HG03342 (cell line): ENCODE measurements at regions not wholly inside any gene's neighbourhood (a gene's known extent, or its start where the extent isn't known, plus 50 kb on each side); places are given as distances from the start of the nearest gene placed in this dataset.

Experiments used
- ATAC-seq: cut with Tn5 transposase; IDR thresholded peaks from one replicate; pipeline ENCODE4 v1.9.1; 2021; ENCODE audit warnings: mild to moderate bottlenecking, moderate library complexity; ENCODE audit not compliant: unreplicated experiment

DNA sequence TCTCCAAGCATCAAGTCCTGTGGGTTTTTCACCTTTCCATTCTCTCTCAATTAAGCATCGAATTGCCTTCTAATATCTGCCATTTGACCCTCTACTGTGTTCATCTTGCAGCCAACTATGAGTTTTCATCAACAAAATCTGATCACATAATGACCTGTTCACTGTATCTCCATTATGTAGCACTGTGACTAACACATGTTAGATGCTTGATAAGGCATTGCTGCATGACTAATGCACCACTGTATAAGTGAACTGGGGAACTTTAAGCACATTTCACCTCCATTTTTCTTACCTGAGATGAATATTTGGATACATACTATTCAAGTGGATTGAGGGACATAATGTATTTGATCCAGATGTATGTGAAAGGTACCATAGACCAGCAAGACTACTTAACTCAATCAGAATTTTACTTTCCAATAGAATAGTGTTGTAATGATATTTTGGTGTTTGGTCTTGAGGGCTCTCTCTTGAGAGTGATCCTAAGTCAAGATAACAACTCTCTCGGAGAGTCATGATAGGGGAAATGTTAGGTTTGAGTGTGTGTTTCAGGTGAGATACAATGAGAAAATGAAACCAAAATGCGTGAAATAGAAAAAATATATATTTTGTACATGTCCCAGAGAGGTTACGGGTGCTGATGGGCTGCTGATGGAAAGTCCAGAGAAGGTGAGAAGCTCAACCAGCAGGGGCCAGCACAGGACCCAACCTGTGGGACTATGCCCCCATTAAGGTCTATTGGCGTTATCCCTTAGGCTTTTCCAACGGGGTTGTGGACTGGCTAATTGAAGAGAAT is 60.2 kb upstream of the HS3ST1 start:
- no peak for ATAC-seq

DNA sequence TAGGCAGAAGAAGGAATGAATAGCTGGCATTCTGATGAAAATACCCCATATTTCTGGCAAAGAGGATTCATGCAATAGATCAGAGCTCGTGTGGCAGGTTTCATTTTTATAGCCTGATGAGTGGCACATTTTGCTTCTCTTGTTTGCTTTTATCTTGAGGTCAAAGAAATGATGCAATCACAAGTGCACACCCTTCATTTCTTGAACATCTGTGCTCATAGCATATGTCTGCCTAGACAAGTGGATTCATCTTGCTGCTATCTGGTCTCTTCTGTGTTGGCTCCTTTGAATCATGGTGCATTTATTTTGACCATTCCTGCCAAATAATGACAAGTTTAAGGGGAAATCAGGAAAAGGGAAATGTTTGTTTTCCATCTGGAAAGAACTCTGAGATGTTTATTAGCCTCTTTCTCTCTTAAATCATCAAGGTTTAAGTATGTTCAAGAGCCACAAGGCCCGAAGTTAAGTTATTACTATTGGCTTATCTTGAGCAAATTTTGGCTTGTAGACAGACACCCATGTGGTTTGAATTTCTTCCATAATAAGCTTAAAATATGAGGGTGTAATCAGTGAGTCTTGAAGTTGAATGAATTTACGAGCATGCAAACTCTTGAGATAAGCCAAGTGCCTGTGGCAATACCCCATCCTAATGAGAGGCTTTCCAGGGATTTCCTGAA is 59.3 kb upstream of the HS3ST1 start:
- ATAC-seq: no peak

DNA sequence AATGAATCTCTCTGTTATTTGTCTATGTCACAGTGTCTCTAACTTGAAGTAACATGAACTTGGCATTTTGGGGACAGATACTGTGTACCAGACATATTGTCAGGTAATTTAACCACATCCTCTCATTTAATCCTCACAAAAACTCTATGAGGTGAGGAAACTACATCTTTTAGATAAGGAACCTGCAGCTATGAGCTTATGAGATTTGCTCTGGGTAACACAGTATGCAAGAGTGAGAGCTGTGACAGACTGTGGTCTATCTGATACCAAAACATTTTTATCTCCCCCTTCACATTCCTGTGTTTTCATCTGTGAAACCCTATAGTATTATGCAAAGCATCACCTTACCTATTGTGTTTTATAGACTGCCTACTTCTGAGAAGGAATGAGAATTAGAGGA is 58.4 kb upstream of the HS3ST1 start:
- no peak for ATAC-seq

DNA sequence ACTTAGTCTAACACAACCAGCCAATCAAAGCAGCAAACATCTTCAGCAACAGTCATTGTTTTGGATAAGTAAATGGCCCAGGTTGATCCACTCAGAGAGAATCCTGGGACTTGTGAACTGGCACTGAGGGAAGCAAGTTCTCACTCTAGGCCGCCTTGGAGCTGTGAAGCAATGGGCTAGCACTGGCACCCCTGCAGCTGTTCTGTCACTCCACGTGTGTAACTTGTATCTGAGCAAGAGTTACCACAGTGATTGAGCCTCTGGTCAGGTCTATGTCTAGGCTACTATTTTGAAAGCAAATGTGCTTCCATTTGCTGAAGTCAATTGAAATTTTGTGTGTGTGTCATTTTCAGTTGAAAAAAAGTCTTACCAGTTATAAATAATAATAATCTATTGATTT is 57.2 kb upstream of the HS3ST1 start:
- no peak for ATAC-seq

DNA sequence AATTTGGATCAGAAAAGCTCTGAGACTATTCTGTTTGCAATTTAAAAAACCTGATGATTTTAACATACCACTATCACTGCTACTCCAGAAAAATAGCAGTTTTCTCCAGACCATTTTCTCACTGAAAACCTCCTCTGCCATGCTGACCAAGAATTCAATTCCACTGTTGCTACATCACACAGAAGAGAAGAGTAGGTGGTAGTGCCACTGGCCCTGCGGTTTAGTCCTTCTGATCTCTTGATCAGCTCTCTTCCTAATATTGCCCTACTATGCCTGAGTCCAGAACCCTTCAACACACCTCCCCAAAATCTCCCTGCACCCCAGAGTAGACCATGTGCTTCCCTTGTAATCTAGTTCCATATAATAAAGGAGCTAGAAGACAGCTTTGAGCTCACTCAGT is 55.8 kb upstream of the HS3ST1 start:
- no peak for ATAC-seq

DNA sequence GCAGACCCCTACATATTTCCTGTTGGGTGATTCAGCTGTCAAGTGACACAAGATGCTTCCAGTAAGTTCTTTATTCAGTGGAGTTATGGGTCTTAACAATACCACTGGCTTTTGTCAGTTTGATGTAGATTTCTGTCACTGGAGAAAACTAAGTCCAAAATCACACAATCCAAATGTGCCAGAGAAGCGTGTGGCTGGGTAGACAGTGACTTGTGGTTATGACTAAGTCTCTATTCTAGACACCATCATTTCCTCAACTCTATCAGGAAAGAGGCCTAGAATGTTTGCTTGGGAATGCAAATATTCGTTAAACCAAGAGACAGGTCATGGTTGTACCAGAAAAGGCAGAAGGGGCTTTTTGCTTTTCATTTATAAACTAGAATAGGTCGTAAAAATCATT is 54.4 kb upstream of the HS3ST1 start:
- ATAC-seq: no peak

DNA sequence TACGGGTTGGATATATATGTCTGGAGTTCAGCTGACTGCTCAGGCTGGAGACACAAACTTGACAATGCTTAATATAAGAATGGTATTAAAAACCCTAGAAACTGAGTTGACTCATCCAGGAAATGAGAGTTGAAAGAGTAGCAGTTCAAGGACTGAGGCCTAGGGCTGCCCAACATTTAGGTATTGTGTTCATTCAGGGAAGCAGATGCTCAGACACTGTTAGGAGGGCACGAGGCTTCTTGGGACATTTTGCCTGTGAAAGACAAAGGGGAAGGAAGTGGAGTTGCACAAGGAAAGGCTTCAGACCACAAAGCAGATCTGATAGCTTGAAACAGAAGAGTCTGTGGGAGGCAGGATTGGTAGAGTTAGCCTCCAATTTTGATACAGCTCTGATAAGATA is 52.0 kb upstream of the HS3ST1 start:
- peak; percentile 77 for ATAC-seq
